ENCODE measurements at regions not wholly inside any gene's neighbourhood (a gene's known extent, or its start where the extent isn't known, plus 50 kb on each side); places are given as distances from the start of the nearest gene placed in this dataset.

DNA sequence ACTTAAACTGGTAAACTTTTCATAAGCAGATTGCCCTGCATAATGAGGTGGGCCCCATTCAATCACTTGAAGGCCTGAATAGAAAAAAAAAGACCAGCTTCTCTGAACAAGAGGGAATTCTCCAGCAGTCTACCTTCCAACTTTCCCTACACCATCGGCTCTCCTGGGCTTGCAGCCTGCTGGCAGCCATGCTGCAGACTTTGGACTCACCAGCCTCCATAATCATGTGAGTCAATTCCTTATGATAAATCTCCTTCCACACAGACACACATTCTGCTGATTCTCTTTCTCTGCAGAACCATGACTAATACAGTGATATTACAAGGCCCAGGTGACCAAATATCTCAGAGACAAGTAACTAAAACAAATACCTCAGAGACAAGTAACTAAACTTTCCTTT lies 113.8 kb upstream of the WDR17 start:
- no peak for DNase-seq

DNA sequence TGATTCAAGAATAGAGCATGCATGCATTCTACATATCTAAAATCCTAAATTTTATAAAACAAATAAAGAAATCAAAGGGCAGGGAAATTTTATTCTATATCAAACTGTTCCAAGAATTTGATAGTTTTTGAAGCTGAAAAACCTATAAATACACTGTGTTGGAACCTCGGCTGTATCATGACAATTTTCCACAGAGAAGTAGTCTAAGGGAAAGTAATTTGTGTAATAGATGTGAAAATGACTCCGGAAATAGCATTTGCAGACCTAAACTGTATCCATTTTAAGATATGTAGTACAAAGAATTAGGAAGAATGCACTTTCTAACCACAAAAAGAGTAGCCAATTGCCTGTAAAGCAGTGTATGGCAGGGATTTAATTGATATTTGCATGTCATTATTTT lies 112.5 kb upstream of the WDR17 start:
- DNase-seq, result no peak

DNA sequence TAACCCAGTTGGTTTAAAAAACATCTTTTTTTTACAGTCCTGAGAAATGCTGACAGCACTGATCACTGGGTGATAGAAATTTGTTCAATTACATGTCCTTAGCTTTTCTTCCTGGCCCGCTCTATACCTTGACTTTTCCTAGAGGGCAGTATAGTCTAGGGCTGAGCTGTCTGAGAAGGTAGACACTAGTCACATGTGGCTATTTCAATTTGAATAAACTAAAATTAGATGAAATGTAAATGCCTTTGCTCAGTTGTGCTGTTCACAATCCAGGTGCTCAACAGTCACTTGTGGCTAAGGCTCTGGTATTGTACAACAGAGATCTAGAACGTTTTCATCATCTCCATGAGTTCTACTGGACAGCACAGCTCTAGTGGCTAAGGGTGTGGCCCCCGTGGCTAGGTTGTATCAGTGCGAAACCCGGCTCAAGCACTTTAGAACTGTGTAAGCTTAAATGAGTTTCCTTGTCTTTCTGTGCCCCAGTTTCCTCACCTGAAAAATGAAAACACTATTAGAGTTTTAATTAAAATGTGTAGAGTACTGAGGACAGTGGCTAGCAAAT lies 111.6 kb upstream of the WDR17 start:
- DNase-seq, result no peak

DNA sequence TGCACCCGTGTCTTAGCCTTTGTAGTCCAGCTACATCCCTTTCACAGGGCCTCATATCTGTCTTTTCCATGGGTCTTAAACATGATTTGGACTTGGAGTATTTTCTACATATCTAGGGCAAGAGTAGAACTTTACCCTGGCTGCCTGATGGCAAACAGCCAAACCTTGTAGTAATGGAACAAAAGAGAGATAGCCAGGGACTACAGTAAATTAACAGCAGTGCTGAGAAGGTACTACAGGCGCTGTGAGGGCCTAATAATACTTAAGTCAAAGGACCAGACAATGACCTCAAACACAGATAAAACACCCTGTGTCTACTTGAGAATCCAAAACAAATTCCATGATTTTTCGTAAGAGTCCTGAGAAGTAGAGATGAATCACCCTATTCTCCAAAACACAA lies 111.0 kb upstream of the WDR17 start:
- no peak for DNase-seq

DNA sequence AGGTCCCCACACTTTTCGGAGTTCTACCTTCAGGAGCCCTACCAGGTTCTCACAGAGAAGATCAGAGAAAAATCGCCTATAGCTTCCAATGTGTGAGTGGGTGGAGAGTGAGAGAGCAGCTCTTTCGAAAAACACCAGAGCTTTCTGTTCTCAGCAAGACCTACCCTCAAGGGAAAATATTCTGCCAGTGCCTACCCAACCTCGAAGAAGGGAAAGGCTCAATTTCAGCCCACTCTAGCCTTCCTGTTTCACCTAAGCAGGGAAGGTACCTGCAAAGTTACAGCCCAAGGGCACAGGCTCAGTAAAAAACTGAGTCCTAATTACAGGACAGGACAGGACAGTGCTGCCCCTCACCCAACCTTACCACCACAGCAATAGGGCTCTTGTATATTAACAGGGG lies 104.0 kb upstream of the WDR17 start:
- DNase-seq, result no peak

DNA sequence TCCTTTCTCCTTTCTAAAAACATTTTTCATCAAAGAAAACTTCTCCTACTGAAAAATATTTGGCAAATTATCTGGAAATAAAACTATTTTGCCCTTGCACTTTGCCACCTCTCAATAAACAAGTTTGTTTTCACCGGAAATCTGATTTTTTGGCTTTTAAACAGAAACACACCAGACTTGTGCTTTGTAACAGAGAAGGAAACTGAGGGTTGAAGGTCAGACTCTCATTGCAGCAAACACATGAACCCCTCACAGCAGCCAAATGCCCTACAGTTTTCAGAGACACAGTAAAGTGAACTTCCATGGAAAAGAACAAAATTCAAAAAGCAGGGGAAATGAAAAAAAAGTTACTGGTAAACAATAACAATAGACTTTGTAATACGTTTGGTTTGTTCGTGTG lies 95.6 kb upstream of the WDR17 start:
- DNase-seq, result no peak

DNA sequence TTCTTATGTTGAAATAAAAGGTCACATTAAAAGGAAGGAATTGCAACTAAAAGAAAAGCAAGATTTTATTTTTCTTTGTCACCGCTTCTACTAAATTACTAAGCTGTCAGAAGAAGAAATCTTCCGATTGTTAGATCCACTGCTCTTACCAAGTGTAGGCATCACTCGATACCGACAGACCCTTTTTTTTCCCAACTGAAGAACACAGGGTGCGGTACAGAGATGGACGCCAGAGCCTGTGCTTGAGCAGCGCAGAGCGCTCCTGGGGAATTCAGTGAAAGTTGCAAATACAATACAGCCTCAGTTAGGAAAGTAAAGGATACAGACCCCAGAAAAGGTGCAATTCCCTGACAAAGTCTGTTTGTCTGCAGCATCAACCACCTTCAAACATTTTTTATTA lies 94.9 kb upstream of the WDR17 start:
- no peak for DNase-seq

DNA sequence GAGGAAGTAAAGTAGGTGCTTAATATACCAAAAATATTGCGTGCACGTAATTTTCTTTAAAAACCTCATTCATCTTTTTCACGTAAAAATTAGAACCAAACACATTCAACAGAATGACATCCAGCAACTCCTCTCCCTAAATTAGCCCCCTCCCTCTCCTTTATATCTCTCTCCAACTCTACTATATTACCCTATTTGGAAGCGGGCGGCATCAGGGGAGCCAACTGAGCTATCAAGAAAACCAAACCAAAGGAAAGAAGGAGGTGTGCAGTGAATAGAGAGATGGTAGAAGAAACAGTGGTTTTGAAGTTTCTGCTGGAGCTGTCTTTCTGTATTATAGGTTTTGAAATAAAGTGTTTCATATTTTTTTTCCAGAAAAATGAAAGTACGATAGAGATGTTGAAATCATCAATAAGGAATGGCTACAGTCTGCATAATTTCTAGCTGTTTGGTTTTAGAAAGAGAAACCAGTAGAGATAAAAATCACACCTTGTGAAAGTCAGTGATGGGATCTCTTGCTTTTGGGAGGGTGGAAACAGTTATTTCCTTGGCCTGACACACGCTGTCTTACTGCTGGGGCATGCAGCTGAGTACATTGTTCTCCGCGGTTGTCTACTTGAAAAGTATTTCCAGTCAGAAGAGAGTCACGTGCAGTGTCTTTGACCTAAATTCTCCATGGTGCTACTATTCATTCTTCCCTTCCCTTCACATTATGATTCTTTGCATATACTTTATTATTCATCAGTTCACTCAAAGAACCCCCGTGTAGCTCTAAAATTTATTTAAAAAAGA lies 94.1 kb upstream of the WDR17 start:
- DNase-seq, result no peak

DNA sequence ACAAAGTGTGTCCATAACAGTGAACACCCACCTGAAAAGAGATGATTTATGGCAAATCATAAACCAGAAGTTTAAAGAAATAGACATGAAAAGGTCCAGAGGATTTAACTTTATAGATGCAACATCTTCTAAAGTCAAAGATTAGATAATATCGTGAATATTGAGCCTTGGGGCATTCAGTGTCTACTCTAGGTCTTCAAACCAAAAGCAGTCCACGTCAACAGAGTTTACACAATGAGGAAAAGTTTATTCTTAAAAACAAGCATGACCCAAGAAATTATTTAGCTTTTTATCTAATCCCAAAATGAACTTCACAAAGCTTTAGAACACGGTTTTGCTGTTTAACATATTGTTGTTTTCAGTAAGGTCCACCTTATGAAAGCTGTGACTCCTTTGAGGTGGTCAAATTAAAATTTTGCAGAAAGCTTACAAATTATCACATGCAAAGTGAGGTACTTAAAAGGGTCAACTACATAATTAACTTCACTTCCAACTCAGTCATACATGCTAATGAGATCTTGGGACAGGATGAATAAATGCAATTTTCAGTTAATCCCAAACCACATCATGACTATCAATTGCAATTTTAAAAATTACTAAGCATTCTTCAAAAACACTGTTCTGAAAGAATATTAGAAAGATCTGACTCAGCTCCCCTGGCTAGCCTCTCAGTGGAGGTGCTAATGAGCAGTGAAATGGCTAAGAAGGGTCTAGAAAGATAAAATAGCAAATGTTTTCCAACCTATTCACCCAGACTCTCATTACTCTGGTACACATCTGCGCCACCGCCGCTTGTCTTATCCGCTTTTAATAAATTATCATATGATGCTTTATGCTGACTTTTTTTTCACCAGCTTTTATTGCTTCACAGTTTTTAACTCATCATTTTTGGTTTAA lies 92.4 kb upstream of the WDR17 start:
- DNase-seq, result no peak

DNA sequence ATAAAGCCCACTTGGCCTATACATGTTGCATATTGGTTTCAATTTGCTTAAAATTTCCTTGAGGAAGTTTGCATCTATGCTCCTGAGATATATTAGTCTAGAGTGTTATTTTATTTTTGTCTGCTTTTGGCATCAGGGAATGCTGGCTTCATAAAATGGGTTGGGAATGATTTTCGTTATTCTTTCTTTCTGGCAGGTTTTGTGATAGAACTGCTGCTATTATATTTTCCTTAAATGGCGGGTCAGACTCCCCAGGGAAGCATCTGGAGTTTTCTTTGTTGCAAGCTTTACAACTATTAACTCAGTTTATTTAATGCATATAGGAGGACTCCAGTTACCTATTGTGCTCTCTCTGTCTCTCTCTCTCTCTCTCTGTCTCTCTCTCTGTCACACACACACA lies 82.0 kb upstream of the WDR17 start:
- no peak for DNase-seq

DNA sequence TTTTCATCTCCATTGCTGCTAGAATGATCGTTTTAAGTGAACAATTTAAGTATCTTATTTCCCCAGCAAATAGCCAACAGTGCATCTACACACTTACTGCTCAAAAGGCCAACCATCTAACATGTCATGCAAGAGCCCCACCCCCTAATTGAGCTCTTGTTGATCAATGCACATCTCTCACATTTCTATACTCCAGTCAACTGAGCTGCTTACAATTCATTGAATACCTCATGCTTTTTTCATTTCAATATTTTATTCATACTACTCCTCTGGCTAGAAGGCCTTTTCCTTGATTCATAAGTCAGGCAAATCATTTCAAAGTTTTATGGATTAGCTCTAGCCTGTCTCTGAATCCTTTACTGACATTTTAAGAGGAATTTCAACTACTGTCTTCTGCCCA lies 79.0 kb upstream of the WDR17 start:
- no peak for DNase-seq

DNA sequence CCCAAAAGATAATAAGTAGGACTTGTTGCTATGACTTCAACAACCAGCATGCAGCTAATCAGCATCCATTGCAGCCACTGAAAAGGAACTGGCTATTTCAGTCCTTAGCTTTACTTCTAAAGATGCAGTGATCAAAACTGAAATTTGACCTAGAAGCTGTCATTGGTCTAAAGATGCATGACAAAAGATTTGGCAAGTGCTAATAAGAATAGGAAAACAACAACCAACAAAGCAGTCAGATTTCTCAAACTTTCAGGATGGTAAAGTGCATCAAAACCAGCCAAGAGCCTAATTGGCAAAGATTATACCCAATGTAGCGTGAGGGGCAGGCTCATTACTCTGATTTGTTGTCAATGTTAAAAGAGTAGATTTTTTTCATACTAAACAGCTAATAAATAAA lies 77.1 kb upstream of the WDR17 start:
- DNase-seq, result no peak

DNA sequence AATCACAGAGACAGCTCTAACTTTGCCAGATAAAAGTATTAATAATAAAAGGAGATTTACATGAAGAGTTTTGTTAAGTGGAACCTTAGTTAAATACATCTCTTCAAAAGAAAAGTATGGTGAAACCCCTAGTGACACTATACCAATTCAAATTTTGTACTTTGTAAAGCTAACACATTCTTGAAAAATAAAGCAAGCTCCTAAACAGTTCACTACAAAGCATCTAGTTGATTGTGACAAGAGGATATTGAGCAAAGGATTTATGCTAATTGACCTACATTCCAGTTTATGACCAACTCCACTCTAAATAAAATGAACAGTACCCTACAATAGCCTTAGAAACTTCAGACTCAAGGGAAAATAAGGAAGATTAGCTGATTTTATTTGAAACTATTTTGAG lies 69.4 kb upstream of the WDR17 start:
- DNase-seq, result no peak

DNA sequence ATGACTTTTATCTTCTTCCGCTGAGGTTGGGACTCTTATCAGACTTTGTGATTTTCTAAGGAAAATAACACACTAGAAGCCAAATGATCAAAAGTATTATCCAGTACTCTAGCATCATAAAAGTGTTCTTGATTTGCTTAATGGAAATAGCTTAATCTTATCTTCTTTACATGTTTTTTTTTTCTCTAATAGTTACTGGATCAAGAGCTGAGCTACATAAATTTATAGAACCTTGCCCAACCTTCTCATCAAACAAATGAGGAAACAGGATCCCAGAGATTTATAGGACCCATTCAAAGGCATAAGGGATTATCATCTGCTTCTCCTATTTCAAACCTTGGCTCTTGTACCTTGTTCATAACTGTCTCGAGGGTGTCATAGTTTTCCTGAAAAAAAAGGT lies 68.3 kb upstream of the WDR17 start:
- DNase-seq, result no peak

DNA sequence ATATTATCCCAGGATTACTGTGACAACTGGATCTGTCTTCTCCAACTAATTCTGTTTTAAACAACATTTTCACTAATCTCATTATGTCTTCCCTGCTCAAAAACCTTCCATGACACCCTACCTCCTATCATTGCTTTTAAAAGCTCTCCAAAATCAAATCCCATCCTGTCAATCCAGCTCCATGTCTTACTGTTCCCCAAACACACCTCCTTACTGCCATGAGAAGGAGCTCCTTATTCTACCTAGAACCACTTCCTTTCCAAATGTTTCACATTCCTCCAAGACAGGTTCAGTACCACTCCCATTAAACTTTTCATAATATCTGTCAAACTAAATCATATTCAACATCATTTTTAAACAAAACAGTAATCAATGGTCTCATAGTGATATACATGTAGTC lies 66.9 kb upstream of the WDR17 start:
- no peak for DNase-seq

DNA sequence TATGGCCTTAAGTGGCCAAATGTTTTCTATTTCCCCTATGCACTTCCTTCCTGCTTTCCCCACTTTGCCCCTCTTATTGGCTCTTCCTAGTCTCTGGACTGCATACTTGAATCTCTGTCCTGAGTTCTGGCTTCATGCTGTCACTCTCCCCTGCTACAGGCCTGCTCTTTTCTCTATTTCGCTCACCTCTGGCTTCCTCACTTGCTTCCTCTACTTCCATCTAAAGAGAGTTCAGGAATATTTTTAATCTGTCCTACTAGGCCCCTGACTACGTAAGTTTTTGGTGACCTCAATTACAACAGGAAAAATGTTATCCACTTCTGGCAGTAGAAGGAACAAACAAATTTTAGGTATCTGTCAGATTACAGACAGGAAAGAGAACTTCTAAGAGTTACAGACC lies 65.7 kb upstream of the WDR17 start:
- no peak for DNase-seq

DNA sequence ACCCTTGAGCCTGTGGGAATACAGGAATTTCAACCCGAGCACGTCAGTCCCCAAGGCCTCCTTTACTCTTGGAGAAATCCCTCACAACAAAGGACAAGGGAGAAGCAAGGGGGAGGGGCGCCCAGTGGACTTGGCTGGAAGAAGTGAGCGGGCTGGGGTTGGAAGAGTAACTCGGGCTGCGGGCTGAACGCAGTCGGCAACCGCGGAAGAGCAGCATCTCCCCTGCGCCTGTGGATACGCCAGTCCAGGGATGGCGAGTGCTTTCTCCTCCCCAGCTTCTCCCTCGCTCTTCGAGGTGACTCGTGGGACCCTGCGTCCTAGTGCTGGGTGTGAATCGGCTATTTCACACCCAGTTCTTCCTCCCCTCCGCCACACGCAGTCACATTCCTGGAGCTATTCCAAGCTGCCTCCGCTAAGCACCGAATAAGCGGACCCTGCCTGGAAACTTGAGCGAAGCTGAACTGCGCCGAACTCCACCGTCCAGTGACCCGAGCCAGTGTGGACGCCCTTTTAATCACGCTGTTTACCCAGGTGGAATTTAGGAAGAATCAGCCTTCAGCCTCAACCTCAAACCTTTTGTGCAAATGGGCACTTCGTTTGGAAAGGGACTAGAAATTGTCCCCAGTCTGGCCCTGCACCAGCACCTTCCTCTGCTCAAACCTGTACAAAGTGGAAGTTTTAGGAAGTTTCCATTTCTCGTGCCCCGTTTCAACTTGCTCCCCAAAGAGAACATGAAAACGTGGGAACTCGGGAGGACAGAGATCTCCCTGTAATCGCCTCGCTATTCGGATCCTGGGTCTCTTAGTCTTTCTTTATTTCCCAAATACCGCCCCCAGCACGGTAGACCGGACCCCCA lies 64.3 kb upstream of the WDR17 start:
- no peak for DNase-seq

DNA sequence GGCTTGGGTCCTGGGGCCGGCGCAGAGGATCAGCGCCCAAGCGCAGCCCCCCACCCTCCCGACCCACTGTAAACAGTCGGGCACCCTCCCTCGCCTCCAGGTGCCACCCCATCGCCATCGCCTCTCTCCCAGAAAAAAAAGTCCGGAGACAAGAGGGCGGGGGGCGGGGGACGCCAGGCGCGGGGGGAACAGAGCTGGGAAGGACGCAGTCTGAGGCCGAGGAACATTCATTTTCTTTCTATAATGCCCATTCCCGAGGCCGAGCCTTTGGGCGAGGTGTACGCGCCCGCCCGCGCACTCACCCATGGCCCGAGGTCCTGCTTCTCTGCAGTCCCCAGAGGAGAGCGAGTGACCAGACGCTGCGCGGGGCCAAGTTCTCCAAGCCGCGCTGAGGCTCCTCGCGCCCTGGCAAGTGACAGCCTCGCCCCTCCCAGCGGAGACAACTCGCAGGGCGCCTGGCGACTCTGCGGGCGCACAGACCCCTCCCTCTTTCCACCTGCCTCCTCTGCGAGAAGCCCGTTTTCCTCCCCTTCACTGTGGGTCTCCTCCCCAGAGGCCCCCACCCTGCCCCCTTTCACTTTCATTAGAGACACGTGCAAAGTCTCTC lies 63.5 kb upstream of the WDR17 start:
- DNase-seq, result no peak

DNA sequence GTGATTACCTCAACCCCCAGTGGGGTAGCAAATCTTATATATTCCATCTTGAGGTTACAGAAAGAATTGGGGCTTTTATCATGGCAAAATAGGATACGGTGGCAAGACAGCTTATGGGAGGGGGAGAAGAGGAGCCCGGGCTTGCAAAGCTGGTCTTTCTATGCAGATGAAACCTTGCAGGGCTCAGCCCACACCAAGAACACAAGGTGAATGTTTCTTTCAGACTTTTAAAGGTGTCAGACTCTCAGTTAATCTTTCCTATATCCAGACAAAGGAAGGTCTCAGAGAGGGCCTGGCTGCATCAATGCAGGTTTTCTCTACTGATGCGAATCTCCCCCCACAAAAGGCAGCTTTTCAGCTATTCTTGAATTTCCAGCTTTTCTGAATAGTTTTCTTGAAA lies 59.9 kb upstream of the WDR17 start:
- DNase-seq, result no peak

DNA sequence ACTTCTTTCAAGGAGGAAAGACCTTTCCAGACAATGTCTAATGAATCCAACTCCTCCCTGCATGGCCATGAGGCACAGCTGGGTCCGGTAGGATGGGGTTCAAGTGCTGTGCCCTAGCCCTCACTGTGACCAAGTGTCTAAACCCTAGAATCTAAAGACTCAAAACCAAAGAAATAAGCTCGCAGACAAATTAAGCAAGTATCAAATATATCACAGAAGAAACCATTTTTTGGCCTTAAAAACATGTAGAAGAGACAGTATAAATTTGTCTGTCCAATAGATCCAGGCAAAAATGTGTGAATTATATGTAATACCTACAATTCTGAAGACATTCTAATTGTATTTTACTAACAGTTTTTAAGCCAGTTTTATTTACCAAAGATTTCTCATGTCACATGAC lies 56.4 kb upstream of the WDR17 start:
- DNase-seq, result no peak

DNA sequence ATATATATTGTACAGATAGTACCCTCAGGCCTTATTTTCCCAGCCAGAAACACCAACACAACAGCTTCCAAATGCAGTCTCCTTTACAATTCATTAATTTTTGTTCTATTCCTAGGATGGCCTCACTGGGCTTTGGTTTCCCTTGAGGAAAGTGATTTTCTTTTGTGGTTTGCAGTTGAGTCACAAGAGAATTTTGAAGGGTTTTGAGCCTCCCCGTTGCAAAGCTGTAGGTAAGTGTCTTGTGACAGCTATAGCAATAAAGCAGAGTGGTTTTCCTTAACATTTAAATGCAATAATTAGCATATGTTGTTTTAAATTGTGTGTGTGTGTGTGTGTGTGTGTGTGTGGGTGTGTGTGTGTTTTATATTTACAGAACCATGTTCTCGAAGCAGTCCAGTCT lies 54.1 kb upstream of the WDR17 start:
- DNase-seq, result no peak

DNA sequence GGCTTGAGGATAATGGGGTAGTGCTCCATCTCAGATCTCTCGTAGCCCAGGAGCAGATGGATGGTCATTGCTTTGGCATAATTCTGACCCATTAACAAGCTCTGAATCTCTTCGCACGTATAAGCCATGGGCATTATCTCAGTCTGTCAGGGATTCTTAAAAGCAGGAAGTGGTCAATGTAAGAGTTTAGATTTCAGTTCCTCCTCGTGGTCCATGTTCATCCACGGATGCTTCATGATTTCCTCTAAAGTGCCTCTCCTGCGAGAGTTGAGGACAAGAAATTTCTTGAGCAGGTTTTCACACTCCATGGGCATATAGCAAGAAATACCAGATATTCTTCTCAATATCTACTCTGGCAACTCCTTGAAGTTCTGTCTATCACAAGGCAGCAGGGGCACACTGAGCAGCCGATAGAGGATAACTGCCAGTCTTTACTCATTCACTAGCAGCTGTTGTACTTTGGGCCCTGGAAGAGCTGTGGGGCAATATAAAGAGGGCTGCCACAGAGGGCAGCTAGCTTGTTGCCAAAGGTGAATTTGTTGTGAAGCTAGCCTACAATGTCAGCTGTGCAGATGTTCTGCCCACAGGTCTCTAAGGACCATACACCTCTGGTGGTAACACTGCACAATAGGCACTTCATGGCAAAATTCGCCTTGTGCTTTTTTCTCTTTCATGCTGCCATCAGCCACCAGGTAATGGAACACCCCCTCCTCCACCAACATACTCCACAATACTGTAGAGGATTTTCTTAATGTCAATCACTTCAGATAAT lies 52.0 kb upstream of the WDR17 start:
- no peak for DNase-seq

Measured in cerebellar nuclear complex (tissue), 1 donor.